PC-3 (cell line): ENCODE measurements at regions not wholly inside any gene's neighbourhood (a gene's known extent, or its start where the extent isn't known, plus 50 kb on each side); places are given as distances from the start of the nearest gene placed in this dataset.

Experiments used
- ATAC-seq: fragments of 200-7000 bp; cut with Tn5 transposase; 2 replicates; pipeline ENCODE4 v1.9.1; 2020; ENCODE audit warnings: mild to moderate bottlenecking, moderate library complexity
- BruUV-seq: library from RNA; stranded (reverse); fragments of 400-500 nt; replicated peaks from 2 replicates; lab custom pipeline; 2021; lab: Mats Ljungman, UMichigan
- CTCF ChIA-PET: fragments of 300-600 bp; sonication (Branson Sonifier 250); formaldehyde crosslinking; loops from one replicate; lab custom pipeline; 2022; ENCODE audit warnings: antibody characterized with exemption; lab: Charles Lee
- POLR2A ChIA-PET: fragments of 300-600 bp; sonication (Branson Sonifier 250); formaldehyde crosslinking; loops from one replicate; lab custom pipeline; 2022; ENCODE audit warnings: antibody characterized with exemption; ENCODE audit not compliant: unreplicated experiment; lab: Charles Lee
- DNase-seq: peaks from one replicate; pipeline ENCODE4 v3.0.0-alpha.2; 2015
- H2AFZ ChIP-seq: fragments of 300-600 bp; sonication (generic); 2 replicates; pipeline ENCODE4 v1.6.0; 2016; ENCODE audit warnings: antibody characterized with exemption, low read length
- H3F3A ChIP-seq: fragments of 300-600 bp; sonication (generic); one replicate; pipeline ENCODE4 v1.6.0; 2017; ENCODE audit warnings: antibody characterized with exemption, low read length, control low read depth, mild to moderate bottlenecking; ENCODE audit not compliant: unreplicated experiment
- H3K27ac ChIP-seq: fragments of 300-600 bp; sonication (generic); 2 replicates; pipeline ENCODE4 v1.5.1; 2016; ENCODE audit warnings: mild to moderate bottlenecking, low read length
- H3K27me3 ChIP-seq: fragments of 300-600 bp; sonication (generic); 2 replicates; pipeline ENCODE4 v1.6.1; 2016; ENCODE audit warnings: low read length, mixed read lengths
- H3K36me3 ChIP-seq: fragments of 300-600 bp; sonication (generic); 2 replicates; pipeline ENCODE4 v1.6.1; 2016; ENCODE audit warnings: low read depth, mixed run types, low read length, mixed read lengths
- H3K4me1 ChIP-seq: fragments of 300-600 bp; sonication (generic); 2 replicates; pipeline ENCODE4 v1.5.1; 2016; ENCODE audit warnings: low read length; ENCODE audit not compliant: insufficient read depth
- H3K4me2 ChIP-seq: fragments of 300-600 bp; sonication (generic); 2 replicates; pipeline ENCODE4 v1.6.0; 2016; ENCODE audit warnings: low read length
- H3K4me3 ChIP-seq: fragments of 300-600 bp; sonication (generic); 2 replicates; pipeline ENCODE4 v1.5.1; 2016; ENCODE audit warnings: mild to moderate bottlenecking, low read length, mixed read lengths
- H3K79me2 ChIP-seq: fragments of 300-600 bp; sonication (generic); 2 replicates; pipeline ENCODE4 v1.6.1; 2017; ENCODE audit warnings: low read length, mixed read lengths
- H3K9ac ChIP-seq: fragments of 300-600 bp; sonication (generic); 2 replicates; pipeline ENCODE4 v1.6.0; 2016; ENCODE audit warnings: mild to moderate bottlenecking, low read length
- H3K9me2 ChIP-seq: fragments of 300-600 bp; sonication (generic); replicated peaks from 2 replicates; pipeline ENCODE4 v1.6.1; 2016; ENCODE audit warnings: mixed run types, low read length, mixed read lengths
- H3K9me3 ChIP-seq: fragments of 300-600 bp; sonication (generic); 2 replicates; pipeline ENCODE4 v1.6.1; 2016; ENCODE audit warnings: low read length, mixed read lengths
- H4K20me1 ChIP-seq: fragments of 300-600 bp; sonication (generic); 2 replicates; pipeline ENCODE4 v1.6.1; 2016; ENCODE audit warnings: low read length, mixed read lengths
- EZH2 ChIP-seq: fragments of 300-600 bp; sonication (generic); IDR thresholded peaks from one replicate; pipeline ENCODE4 v1.6.1; 2017; ENCODE audit warnings: antibody characterized with exemption, mild to moderate bottlenecking, low read length; ENCODE audit not compliant: unreplicated experiment
- EZH2phosphoT487 ChIP-seq: fragments of 300-600 bp; sonication (generic); IDR thresholded peaks from 2 replicates; pipeline ENCODE4 v1.6.1; 2018; ENCODE audit warnings: mild to moderate bottlenecking, antibody characterized with exemption, low read length, borderline replicate concordance
- intact Hi-C: fragments of 100-400 bp; cut with micrococcal nuclease; formaldehyde crosslinking; loops from 2 replicates; pipeline ENCODE4 v1.9.0; 2023
- TF ChIP-seq, protein P1 (sequence below): fragments of 300-600 bp; sonication (generic); conservative IDR thresholded peaks from 2 replicates; pipeline ENCODE4 v1.5.1; 2017; ENCODE audit warnings: antibody characterized with exemption, low read depth, mild to moderate bottlenecking, low read length

DNA sequence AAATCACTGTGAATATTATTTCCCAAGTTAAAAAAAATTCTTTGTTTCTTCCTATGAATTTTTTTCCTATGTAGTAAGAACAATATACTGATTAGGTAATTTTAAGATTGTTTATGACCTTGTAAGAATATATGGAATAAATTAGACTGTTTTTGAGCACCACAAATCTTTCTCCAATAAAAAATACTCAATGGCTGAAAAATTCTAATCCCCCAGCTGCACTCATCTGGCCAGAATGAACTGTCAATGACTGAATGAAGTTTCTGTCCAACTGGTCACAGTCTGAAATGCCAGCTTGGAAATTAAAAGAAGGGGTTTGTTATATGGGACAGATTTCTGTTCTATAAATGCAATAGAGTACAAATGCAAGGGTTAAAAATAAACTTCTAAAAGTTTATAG is 569.5 kb upstream of the SEMA6A start:
- POLR2A ChIA-PET: no interaction called here
- intact Hi-C loops: no loop called here

DNA sequence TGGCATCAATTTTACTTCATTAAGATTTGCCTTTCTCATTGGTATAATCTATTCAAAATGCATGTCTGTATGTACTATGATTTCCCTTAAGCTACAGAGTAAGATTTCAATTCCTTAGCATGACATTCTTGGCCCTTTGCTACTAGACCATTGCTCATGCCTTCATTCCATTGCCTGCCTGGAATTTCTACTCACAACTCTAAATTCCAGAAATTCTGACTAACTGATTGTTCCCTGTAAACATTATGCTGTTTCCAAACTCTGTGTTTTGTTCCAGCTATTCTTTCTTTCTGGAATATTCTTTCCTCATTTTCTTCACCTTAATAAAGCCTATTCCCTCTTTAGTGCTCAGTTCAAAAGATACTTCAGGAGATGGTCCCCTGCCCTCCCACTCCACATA is 568.8 kb upstream of the SEMA6A start:
- no peaks in the 10 kb centered on the region for H4K20me1 ChIP-seq
- H3K4me1 ChIP-seq: no peaks in the 10 kb centered on the region
- POLR2A ChIA-PET: no interaction called here
- H3K27me3 ChIP-seq: no peaks in the 10 kb centered on the region
- no peaks in the 10 kb centered on the region; the same call in 1 of the 2 replicates for H3K36me3 ChIP-seq
- CTCF ChIA-PET: no interaction called here
- no peak overlapping the region for H3K4me2 ChIP-seq
- TF ChIP-seq, protein P1, sequence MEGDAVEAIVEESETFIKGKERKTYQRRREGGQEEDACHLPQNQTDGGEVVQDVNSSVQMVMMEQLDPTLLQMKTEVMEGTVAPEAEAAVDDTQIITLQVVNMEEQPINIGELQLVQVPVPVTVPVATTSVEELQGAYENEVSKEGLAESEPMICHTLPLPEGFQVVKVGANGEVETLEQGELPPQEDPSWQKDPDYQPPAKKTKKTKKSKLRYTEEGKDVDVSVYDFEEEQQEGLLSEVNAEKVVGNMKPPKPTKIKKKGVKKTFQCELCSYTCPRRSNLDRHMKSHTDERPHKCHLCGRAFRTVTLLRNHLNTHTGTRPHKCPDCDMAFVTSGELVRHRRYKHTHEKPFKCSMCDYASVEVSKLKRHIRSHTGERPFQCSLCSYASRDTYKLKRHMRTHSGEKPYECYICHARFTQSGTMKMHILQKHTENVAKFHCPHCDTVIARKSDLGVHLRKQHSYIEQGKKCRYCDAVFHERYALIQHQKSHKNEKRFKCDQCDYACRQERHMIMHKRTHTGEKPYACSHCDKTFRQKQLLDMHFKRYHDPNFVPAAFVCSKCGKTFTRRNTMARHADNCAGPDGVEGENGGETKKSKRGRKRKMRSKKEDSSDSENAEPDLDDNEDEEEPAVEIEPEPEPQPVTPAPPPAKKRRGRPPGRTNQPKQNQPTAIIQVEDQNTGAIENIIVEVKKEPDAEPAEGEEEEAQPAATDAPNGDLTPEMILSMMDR: no peak
- TF ChIP-seq EZH2: no peak
- TF ChIP-seq EZH2phosphoT487: no peak
- no peak overlapping the region for H3K27ac ChIP-seq
- H3K9ac ChIP-seq: no peak overlapping the region
- no peaks in the 10 kb centered on the region for H3K9me3 ChIP-seq
- BruUV-seq: no TSS peak
- H3K9me2 ChIP-seq: no peaks in the 10 kb centered on the region
- H3K79me2 ChIP-seq: no peaks in the 10 kb centered on the region
- H3K4me3 ChIP-seq: no peak overlapping the region
- DNase-seq (no peak), ATAC-seq (no peak)
- intact Hi-C loops: no loop called here
- H3F3A ChIP-seq: no peaks in the 10 kb centered on the region
- no peak overlapping the region for H2AFZ ChIP-seq

More for the DNA sequence above, 569.5 kb upstream of the SEMA6A start:
- H3K27me3 ChIP-seq: no peaks in the 10 kb centered on the region
- TF ChIP-seq, protein P1: no peak
- TF ChIP-seq EZH2phosphoT487: no peak
- TF ChIP-seq EZH2: no peak
- no peak for DNase-seq
- no peak overlapping the region for H2AFZ ChIP-seq
- no peaks in the 10 kb centered on the region for H3K79me2 ChIP-seq
- no peaks in the 10 kb centered on the region for H4K20me1 ChIP-seq
- no peaks in the 10 kb centered on the region for H3K9me3 ChIP-seq
- no TSS peak for BruUV-seq
- CTCF ChIA-PET: no interaction called here
- H3K4me1 ChIP-seq: no peaks in the 10 kb centered on the region
- no peak for ATAC-seq
- no peak overlapping the region for H3K4me3 ChIP-seq
- H3K36me3 ChIP-seq: no peaks in the 10 kb centered on the region; the same call in 1 of the 2 replicates
- no peaks in the 10 kb centered on the region for H3F3A ChIP-seq
- no peak overlapping the region for H3K4me2 ChIP-seq
- H3K9ac ChIP-seq: no peak overlapping the region
- no peaks in the 10 kb centered on the region for H3K9me2 ChIP-seq
- H3K27ac ChIP-seq: no peak overlapping the region

DNA sequence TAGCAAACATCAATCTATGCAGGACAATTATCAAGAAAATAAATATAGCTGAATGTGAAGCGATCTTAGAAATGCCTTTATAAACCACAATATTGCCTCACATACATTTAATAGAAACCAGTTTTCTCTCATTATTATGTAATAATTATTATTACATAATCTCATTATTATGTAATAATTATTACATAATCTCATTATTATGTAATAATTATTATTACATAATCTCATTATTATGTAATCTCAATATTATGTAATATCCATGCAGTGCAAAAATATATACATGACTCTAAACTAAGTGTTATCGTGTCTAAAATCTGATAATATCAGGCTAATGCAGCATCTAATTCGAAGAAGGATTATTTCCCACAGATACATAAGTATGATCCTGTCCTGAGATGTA is 563.9 kb upstream of the SEMA6A start:
- no peaks in the 10 kb centered on the region for H3K79me2 ChIP-seq
- H3K4me3 ChIP-seq: no peak overlapping the region
- CTCF ChIA-PET: no interaction called here
- no peaks in the 10 kb centered on the region for H3K27me3 ChIP-seq
- BruUV-seq: no TSS peak
- POLR2A ChIA-PET: no interaction called here
- no peaks in the 10 kb centered on the region for H3K36me3 ChIP-seq
- H3K9me3 ChIP-seq: no peaks in the 10 kb centered on the region
- H3K9ac ChIP-seq: no peak overlapping the region
- no peaks in the 10 kb centered on the region for H3F3A ChIP-seq
- no peak overlapping the region for H3K27ac ChIP-seq
- no peak overlapping the region for H3K4me2 ChIP-seq
- TF ChIP-seq EZH2phosphoT487: no peak
- H3K4me1 ChIP-seq: no peaks in the 10 kb centered on the region
- H3K9me2 ChIP-seq: no peaks in the 10 kb centered on the region
- DNase-seq: no peak
- ATAC-seq: no peak
- no peaks in the 10 kb centered on the region for H4K20me1 ChIP-seq
- no peak overlapping the region for H2AFZ ChIP-seq
- intact Hi-C loops: no loop called here
